Activated CD4-positive, alpha-beta T cell treated with anti-CD3 and anti-CD28 coated beads for 4 hours (primary cell): ENCODE measurements at regions not wholly inside any gene's neighbourhood (a gene's known extent, or its start where the extent isn't known, plus 50 kb on each side); places are given as distances from the start of the nearest gene placed in this dataset.

ENCODE experiments used
- DNase-seq, 2 donors: peaks; one replicate each; pipeline ENCODE4 v3.0.0-alpha.2; 2020

DNA sequence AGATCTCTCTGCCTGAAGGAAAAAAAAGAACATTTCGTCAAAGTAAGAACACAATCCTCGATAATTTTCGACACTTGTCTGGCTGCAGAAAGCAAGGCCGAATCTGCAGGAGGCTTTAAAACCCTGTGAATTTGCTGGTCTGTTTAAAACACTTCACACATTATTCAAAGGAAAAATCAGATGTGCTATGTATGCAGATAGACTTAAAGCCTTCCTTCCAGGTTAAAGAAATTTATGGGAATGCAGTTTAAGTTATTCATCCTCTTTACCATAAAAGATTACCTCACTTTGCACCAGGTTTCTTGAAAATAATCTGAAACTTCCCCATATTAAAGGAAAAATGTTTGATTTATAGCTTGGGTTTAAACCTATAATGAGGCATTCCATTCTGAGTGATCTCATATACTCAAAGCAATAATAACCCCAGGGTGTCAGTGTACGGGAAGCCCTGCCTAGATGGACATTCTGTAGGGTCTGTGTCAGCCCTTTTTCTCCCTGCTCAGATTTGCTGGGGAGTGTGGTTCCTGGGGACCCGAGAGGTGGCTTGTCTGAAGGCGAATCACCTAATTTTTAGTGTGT lies 323.5 kb upstream of the SLC24A2 start:
- no peak for DNase-seq

DNA sequence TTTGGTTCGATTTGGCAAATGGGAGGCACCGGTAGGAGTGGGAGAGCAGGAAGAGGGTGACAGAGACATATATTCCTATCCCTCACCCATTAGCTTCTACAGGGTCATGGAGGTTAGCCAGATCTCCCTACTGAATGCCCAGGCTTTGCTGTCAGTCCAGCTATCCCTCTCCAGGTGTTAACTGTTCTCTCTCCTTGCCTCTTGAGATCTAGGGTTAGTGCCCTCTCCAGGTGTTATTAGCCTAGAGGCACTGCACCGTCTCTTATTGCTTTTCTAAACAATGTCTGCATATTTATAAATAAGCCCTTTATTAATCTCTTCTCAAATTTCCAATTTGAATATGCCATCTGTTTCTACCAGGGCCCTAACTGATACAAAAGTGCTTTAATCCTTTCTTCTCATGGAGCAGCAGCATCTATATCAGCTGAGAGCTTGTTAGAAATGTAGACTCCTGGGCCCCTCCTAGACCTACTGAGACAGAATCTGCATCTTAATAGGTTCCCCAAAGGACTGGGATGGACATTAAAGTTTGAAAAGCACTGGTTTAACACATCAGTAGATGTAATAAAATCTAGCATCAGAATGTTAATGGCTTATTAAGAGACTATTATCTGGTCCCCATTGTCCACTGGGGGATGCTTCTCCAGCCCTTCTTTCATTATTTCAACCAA lies 322.5 kb upstream of the SLC24A2 start:
- no peak for DNase-seq

DNA sequence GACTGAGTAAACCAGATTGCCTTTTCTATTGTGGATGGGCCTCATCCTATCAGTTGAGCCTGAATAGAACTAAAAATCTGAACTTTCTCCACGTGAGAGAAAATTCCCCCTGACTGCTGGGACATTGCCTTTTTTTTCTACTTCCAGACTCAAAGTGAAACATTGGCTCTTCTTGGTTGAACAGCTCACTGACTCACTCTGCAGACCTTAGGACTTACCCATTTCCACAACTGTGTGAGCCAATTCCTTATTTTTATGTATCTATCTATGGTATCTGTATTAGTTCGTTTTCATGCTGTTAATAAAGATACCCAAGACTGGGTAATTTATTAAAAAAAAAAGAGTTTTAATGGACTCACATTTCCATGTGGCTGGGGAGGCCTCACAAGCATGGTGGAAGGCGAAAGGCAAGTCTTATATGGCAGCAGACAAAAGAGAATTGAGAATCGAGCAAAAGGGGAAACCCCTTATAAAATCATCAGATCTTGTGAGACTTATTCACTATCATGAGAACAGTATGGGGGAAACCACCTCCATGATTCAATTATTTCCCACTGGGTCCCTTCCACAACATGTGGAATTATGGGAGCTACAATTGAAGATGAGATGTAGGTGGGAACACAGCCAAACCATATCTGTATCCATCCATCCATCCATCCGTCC lies 306.7 kb upstream of the SLC24A2 start:
- no peak for DNase-seq

DNA sequence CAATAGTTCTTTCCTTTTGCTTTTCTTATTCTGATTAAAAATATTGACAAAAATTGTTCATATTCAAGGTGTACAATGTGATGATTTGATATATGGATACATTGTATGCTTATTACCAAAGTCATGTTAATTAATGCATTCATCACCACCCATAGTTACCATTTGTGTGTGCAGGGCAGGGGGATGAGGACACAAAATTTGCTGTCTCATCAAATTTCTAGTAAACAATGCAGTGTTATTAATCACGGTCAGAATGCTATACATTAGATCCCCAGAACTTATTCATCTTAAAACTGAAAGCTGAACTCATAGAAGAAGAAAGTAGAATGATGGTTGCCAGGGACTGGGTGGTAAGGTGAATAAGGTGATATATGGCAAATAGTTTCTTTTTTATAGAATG lies 303.7 kb upstream of the SLC24A2 start:
- no peak for DNase-seq

DNA sequence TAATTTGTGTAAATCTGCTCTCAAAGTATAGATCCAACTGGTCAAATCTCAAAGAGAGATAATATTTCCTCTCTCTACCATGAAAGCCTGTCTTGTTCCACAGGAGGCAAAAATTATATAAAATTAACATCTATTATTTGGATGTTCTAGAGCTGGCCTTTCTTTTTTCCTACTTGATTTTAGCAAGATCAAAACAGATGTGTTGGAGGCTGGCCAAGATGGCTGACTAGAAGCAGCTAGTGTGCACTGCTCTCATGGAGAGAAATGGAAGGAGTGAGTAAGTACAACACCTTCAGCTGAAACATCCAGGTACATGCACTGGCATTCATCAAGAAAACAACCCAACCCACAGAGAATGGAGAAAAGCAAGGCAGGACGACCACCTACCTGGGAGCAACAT lies 298.6 kb upstream of the SLC24A2 start:
- DNase-seq, result no peak

DNA sequence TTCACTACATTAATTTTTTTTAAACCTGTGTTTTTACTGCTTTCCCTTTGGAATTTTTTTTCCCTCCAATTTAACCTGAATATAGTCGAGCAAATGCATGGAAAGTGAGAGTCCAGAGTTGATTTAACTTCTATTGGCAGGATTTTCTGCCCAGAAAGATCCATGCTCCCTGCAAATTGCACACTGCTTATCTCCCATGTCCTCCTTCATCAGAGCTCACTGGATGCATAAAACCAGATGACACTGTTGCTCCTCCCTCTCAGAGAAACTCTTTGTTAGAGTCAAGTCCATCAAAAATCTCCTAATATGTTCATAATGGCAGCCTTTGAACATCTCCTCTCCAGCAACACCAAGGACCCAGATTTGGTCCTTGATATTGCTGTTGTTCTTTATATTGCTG lies 297.0 kb upstream of the SLC24A2 start:
- no peak for DNase-seq

DNA sequence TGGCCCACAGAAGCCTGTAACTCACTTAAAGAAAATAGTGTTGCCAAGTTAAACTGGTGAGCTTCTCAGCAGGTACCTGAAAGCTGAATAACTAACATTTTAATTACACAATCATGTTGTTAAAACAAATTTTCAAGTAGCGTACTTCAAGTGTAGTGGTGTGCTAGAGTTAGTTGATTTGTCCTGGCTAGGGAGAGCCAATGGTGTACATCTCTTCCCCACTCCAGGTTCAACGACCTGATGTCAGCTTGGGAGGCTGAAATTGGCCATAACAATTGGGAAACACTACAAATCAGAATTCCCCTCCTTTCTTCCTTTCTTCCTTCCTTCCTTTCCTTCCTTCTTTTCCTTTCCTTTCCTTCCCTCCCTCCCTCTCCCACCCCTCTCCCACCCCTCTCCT lies 295.3 kb upstream of the SLC24A2 start:
- no peak for DNase-seq

DNA sequence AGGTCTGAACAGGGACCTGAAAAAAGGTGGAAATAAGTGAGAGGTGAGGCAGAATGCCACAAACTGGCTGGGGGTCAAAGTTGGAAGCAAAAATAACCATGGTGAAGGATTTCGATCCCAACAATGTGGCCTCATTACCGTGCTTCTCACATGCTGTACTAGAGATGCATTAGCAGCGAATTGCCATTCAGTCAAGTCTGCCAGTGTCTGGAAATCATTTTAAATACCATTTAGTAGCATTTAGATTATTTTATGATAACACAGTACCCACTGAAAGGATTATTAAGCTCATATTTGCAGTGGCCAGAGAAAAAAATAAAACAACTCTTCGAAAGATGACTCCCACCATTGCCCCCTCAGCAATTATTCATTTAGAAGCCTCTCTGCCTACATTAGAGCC lies 294.6 kb upstream of the SLC24A2 start:
- no peak for DNase-seq

DNA sequence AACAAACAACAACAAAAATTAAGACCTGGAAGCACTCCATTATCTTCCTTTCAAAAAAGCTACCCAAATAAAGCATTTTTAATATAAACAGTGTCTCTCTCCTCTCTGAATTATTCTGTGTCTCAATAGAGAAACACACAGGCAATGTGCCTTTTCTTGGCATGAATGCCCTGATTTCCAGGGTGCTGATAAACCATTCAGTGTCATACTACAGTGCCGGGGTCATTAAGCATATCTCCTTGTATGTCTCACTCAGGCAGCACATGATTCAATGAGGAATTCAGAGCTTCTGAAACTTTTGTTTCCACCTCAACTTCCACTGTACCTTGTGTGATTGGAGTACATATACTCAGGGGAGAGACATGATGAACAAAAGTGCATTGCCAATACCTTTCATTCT lies 294.0 kb upstream of the SLC24A2 start:
- no peak for DNase-seq

DNA sequence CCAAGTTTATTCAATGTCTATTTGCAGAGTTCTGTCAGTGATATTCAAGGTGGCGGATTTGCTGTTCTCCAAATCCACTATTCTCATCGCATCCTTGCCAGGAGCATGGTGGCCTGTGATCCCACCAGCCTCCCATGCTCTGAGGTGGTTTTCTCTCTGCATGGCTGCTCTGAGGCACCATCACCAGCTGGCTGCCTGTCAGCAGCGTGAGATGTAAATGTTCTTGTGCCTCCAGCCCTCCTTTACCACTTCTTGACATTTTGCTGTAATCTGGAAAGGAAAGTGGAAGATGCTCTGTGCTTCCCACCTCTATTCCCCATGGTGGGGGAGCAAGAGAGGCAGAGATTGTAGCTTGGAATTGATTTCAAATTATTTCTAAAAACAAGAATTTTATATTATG lies 293.6 kb upstream of the SLC24A2 start:
- DNase-seq, result no peak

DNA sequence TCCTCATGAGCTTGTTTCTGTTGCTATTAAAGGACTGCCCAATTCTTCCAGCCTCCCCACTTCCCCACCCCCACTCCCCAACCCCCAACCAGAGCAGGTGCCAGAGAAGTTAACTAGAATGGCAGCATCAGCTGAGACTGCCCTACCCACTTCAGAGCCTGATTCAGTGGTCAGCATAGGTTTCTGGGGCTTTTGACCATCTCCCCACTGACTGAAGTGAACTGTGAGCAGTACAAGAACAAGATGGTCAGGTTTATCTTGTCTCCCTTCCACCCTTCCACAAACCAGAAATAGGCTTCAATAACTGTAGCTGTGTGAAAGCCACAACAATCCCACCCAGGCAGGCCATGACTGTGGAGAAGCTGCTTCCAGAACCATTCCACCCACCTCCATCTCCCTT lies 289.4 kb upstream of the SLC24A2 start:
- DNase-seq, result no peak

DNA sequence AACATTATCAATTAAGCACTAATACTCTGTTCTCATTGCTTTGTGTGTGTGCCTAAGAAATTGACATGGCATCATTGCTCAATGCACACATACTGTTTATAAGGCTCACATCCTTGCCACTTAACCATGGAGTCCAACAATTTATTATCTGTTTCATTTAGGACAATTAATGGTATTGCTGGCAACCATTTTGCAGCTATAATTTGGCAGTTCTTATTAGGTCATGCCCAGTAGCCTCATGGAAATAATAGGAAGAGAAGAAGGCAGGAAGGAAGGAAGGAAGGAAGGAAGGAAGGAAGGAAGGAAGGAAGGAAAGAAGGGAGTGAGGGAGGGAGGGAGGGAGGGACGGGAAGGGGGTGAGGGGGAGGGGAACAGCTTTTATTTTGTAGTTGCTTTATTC lies 285.5 kb upstream of the SLC24A2 start:
- no peak for DNase-seq

DNA sequence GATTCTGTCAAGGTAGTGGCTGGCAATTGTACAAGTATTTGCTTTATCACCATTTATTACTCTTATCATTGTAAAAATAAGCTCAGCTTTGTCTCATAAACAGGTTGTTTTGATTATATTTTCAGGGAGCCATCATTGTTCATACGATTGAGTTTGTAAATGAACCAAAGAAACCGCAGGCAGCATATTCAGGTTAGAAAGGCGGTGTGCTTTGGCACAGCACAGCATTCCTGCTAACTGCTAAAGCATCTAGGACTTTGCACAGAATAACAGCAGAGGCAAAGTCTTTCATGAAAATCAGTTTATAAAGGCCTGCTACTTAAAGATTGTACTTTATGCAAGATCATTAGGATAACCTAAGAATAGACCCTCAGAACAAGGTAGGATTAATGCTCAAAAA lies 281.5 kb upstream of the SLC24A2 start:
- DNase-seq, result no peak

DNA sequence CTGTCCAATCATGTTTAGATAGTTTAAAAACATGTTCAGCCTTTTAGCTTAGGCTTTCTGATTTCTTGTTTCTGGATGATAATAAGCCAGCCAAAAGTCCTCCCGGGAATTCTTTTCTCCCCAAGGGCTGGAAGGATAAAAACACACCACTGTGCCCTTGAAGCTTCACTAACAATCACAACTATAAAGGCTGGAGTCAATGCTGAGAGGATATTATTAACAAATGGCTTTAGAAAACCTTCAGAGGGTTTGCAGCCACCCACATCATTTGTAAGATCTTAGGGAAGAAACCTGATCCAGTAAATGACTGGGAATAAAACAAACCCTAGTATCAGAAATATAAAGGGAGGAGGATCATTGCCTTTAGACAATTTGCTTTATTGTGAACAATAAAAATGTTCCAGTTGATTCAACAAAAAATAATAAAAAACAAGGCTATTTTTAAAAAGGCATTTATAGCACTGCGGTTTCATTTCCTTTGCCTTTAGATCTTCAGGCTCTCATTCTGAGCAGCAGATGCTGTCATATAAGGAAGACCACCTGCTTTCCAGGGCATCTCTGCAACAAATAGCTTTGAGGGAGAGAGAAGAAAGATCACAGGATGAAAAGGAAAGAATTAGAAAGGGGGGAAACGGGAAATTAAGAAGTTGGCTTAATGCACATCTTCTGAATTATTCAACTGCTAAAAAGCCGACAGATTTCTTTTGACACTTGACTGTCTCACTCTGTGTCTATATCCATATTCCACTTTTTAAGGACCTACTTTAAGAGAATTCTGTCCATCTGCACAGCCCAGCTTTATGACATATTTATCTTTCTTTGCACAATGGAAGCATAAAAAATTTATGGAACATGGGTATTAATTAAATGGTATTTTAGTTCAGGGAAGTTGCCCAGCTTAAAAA lies 277.2 kb upstream of the SLC24A2 start:
- no peak for DNase-seq

DNA sequence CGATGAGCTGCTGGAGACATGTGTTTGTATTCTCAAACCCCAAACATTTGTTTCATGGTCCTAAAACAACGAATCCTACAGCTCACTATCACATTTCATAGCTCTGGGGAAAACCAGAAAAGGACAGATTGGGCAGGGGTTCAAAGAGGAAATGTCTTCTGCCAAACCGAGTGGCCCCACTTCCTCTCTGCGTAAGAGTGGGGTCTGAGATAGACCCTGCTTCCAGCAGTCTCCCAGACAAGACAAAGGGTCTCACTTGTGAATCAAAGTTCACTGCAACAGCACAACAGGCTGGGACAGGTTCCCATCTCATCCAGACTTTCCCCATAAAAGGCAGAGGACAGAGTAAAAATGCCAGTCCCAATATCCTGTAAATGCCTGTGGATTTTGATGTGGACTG lies 276.2 kb upstream of the SLC24A2 start:
- DNase-seq, result no peak

DNA sequence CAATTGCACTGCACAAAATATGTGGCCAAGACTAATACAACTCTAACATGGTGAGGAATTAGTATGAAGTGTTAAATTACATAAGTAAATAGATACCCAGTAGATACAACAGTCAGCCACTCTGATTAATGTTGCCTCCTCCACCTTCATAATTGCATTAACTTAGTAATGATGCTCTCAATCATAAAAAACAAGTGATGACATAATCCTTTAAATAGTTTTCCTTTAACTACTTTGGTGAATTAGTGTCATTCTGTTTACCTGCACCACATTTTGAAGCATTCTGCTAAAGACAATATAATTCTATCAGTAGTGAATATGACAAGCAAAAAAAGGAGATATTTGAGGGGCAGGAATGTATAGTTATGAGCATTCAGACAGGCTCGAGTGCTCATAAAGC lies 265.9 kb upstream of the SLC24A2 start:
- no peak for DNase-seq

DNA sequence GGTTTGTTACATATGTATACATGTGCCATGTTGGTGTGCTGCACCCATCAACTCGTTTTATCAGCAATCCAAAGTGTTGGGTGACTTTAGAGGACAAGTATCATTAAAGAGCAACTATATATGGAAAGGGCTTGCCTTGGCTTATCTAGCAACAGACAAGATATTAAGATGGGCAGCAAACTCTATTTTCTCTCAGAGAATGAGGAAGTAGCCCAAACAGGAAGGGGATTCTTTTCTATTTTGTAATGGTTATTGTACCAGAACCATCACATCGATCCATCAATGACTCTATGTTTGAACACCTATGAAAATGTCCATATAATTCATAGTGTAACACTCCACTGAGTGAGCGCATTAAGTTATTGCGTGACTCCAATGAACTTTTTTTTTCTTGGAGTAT lies 260.1 kb upstream of the SLC24A2 start:
- no peak for DNase-seq

DNA sequence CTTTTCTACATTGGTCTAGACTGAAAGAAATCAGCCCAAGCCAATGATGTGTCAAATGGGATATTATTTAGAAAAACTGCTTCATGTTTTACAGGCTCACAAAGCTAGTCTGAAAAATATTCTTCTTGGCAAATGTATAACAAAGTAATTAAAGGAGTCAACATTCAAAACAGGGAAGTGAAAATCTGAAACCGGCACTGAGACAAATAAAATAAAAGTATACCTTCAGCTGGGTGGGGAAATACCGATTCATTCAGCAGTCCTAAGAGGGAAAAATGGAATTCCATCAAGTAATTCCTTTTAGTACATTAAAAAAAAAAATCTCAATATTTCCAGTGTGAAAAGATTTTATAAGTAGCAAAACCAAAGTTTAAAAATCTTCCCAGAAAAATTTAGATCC lies 259.6 kb upstream of the SLC24A2 start:
- DNase-seq, result no peak

DNA sequence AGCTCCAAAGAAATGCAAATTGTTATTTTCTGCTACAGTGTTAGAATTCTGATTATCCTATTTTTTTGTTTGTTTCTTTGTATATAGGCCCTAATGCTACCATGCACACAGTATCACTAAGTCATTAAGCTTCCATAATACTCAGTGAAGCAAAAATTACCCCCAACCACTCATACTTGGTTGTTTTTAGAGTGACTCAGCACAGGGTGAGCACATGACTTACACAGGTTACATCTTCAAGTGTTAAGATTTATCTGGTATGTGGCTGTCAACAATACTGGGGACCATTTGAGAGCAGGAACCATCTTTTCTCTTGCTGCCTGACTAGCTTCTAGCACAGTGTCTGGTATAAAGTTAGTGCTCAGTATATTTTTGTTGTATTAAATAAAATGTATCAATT lies 255.8 kb upstream of the SLC24A2 start:
- no peak for DNase-seq

DNA sequence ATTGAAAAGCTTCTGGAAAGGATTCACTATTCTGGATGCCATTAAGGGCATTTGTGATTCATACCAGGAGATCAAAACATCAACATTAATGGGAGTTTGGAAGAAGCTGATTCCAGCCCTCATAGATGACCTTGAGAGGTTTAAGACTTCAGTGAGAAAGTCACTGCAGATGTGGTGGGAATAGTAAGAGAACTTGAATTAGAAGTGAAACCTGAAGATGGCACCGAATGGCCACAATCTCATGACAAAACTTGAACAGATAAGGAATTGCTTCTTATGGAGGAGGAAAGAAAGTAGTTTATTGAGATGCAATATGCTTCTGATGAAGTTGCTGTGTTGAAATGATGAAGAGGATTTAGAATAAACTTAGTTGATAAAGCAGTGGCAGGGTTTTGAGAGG lies 254.6 kb upstream of the SLC24A2 start:
- DNase-seq, result no peak

DNA sequence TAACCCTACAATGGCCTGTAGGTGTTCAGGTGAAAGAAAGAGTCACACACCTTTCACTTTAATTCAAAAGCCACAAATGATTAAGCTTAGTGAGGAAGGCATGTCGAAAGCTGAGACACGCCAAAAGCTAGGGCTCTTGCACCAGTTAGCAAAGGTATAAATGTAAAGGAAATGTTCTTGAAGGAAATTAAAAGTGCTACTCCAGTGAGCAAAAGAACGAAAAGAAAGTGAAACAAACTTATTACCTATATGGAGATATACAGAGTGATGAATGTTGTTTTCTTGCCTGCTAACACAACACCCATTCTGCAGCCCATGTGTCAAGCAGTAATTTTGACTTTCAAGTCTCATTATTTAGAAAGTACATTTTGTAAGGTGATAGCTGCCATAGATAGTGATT lies 254.2 kb upstream of the SLC24A2 start:
- no peak for DNase-seq

DNA sequence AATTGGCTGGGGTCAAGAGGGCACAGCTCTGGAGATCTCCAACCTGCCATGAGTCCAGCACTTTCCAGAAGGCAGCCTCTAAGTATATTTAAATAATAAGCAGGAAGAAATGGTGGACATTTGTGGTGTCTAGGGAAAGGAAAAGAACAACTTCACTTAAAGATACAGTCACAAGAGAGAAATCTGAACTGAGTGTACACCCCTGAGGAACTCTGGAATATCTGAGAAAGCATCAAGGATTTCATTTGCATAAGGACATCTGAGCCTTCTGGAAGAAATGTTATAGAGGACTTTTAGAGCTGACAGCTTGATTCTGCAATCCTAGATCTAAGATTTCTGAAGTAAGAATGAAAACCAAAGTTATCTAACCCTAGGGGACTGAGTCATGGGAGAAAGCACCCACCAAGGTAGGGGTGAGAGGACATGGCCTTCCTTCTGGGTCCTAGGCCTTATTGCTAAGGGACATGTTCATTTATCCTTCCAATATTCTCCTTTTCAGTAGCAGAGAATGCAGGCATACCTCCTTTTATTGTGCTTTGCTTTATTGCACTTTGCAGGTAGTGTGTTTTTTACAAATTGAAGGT lies 253.4 kb upstream of the SLC24A2 start:
- no peak for DNase-seq

DNA sequence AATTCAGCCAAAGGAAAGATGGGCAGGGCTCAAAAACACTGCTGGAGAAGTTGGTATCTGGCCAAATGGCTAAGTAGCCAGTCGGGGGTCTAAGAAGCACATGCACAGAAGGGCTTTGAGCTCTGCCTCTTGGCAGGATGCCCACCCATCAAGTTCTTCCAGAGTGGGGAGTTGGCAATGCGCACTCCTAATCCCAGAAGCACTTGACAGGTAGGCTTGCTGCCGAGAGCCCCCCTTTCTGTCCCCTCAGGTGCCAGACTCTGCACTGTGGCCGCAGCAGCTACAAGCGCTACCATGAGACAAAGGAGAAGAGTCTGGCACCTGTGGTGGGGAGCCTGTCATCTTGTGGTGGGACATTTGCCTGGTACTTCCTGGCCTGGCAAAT lies 252.9 kb upstream of the SLC24A2 start:
- no peak for DNase-seq
